ENCODE measurements at regions not wholly inside any gene's neighbourhood (a gene's known extent, or its start where the extent isn't known, plus 50 kb on each side); places are given as distances from the start of the nearest gene placed in this dataset.

DNA sequence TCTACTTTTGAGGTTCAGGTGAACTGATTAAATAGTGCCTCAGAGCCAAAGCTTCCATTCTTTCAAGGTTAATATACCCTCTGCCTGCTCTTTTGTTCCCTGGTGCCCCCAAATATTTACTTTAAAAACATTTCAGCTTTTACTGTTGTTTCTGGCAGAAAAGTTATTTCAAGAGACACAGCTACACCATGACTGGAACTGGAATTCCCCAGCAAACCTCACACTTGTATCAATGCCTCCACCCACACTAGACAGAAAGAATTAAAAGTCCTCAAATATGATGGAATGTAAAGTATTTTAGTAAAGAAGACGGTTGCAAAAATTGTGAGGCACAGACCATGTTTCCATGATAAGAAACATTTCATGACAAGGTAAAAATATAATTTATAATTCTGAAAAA is 720.2 kb upstream of the TYRP1 start:
- no peak for DNase-seq

DNA sequence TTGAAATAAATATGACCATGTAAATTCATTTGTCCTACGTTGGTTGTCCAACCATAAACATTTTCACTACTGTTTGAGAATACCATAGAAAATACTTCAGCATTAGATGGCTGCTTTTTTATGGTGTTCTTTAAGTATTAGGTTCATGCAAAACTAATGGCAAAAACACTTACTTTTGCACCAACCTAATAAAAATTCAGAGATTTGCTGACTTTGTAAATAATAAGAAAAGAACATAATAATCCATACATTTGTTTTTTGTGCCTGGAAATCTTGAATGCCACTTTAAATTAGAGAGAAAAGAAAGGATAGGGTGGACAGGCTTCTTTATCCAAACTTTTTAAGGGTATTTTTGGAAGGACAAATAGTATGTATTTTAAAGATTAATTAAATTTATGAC is 719.7 kb upstream of the TYRP1 start:
- DNase-seq, result no peak

DNA sequence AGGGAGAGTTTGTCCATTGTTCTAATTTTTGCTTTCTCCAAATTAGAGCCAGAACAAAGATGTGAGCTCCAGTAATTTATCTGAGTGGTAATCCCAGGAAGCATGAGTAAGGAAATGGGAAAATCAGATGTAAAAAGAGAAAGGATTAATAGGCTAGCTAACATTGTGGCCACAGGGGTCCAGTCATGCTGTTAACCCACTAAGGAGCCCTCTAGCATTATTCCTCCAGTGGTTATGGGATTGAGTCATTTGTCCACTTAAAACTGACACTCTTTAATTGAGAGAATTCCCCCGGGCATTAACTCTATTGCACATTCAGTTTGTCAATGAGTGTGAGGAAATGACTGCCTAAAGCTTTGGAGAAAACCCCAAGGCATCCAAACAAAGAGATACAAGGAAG is 700.3 kb upstream of the TYRP1 start:
- no peak for DNase-seq

DNA sequence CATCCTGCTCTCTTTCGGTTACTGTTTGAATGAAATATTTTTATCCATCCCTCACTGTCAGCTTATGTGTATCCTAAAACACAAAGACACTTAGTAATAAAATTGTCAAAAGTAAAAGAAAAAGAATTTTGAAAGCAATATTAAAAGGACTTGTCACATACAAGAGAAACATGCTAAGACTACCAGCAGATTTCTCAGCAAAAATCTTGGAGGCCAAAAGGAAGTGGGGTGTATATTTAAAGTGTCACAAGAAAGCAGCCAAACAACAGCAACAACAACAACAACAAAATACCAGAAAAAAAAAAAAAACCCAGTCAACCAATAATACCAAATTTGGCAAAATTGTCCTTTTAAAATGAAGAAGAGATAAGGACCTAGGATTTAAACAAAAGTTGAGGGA is 678.7 kb upstream of the TYRP1 start:
- DNase-seq, result no peak

DNA sequence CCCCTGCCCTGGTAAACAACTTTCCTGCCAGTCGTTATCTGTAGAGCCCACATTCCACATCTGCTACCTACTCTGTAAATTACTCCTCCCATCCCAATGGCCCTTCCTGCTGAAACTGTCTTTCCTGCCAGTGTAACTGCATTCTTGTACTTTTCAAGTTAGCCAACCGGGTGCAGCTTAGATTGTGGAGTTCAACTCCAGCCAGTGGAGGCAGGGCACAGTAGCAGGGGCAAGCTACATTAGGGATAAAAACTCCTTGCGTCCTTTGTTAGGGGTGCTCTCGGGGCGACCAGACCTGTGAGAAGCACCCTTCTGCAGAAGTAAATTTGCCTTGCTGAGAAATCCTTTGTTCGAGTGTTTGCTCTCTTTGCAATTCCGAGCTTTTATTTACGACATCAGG is 639.0 kb upstream of the TYRP1 start:
- DNase-seq, result no peak

DNA sequence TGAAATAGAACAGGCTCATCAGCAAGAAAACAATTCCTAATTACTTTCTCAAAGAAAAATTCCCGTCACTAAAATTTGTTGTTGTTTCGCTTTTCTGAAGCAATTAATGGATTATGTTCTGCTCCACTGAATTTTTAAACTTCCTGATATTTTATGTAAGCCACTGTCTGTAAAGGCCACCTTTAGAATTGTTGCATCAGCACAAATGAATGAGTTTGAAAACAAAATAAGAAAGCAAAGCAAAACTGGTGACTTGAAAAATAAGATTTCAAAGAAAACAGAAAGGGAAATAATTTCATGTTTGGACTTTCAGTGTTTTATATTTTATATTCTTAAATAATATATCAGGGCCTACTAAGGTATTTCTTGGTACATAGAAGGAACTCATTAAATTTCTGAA is 636.3 kb upstream of the TYRP1 start:
- no peak for DNase-seq

DNA sequence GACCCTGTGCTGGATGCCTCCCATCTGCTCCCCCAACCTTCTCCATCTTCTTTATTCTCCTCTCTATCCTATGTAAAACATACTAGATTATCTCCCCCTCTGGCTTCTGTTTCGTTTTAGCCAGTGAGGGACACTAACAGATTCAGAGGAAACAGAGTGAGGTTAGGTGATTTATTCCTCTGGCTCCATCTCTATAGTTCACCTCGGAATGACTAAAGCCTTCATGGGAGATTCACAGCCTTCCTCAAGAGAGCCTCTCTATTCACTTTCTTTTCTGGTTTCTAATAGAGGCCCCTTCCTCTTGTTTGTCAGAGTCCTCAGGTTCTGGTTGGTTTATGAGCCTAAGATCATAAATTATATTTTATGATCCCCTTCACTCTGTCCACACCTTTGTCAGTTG is 633.1 kb upstream of the TYRP1 start:
- DNase-seq, result no peak

DNA sequence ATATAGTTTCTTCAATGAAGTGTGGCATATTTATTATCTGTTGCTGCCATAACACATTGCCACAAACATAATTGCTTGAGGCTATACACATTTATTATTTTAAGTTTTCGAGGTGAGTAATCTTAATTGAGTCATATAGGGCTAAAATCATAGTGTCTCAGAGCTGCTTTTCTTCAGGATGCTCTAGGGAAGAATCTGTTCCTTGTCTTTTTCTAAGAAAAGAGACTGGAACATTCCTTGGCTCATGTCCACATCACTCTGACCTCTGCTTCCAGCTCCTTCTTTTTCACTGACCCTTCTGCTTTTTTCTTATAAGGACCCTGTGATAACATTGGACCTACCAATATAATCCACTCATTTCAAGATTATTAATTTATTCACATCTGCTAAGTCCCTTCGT is 632.4 kb upstream of the TYRP1 start:
- DNase-seq, result no peak

DNA sequence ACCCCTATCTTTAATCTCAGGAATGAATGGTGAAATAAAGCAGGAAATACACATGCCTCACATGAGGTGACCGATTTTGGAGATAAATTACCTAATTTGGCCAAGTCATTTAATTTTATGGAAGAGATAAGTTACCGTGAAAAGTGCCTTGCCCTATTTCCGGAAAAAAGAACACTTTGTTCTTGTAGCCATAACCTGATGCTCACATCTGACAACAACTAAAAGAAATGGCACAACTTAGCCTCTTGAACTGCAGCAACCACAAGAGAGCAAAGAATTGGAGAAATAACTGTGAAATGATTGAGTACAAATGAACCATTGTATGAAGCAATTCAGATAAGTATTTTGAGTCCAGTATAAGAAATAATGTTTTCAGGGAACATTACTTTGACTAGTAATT is 628.1 kb upstream of the TYRP1 start:
- no peak for DNase-seq

DNA sequence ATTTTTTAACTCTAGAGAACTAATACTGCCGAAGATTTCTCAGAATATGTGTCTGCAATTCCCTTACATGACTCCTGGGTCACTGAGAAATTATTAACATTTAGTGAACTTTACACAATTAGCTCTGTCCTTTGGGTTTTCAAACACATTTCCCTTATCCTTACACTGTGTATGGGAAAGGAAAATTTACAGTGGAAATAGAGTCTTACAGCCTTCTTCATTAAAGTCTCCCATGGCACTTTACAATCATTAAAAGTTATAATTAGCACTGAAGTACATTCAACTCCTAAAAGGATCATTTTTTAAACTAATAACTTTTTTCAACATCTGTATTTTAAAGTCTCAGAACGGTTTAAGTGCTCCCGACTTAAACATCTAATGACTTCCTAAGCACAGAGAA is 627.5 kb upstream of the TYRP1 start:
- DNase-seq, result no peak

DNA sequence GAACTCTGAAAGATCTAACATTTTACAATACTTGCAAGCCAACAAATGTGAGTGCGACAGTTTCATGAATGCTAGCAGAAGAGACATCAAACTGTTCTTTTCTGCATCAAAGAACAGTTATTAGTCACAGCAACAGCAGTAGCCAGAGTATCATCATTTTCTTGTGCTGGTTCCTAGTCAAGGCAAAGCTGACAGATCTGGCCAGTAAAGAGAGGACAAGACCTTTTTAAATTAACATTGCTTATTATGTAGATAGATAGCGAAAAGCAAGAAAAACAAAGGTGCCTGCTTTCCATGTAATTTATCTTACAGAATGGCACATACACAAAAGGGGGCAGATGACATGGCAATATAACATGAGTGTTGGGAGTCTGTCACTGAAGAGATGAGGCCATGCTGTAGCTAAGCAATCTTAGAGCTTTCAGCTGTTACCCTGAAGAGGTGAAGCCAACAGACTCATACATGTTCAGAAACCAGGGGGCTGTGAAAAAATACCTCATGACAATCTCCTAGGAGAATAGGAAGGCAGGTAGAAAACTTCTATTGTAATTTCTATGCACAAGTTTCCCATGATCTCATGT is 626.6 kb upstream of the TYRP1 start:
- no peak for DNase-seq

DNA sequence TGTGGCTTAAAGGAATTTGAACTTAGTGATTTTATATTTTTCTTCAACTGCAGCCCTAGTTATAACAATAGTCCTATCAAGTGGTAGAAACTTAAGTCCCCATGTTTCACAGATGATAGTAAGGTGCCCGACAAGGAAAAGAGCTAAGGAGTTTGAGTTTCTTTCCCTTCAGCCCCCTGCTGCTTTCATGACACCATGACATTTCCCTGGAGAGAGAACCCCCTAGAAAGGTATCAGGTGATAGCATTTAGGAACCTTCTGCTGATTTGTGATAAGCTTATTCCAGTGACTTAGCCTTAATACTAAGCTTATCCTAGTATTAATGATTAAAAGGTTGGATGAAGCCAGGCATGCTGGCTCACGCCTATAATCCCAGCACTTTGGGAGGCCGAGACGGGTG is 623.8 kb upstream of the TYRP1 start:
- no peak for DNase-seq

DNA sequence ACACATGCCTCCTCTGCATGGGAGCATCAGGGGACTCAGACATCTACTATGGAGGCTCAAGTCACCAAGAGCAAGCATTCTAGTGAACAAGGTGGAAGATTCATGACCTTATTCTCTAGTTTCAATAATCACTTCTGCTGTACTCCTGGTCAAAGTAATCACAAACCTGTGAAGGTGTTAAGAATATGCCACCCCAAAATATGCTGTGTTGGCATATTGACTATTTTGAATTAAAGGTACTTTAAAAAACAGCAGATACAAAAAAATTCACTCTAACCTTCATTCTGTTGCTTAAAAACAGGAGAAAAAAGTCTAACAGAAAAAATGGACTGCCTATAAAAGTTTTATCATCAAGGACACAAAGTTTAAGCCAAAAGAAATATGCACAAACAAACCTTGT is 607.8 kb upstream of the TYRP1 start:
- no peak for DNase-seq

DNA sequence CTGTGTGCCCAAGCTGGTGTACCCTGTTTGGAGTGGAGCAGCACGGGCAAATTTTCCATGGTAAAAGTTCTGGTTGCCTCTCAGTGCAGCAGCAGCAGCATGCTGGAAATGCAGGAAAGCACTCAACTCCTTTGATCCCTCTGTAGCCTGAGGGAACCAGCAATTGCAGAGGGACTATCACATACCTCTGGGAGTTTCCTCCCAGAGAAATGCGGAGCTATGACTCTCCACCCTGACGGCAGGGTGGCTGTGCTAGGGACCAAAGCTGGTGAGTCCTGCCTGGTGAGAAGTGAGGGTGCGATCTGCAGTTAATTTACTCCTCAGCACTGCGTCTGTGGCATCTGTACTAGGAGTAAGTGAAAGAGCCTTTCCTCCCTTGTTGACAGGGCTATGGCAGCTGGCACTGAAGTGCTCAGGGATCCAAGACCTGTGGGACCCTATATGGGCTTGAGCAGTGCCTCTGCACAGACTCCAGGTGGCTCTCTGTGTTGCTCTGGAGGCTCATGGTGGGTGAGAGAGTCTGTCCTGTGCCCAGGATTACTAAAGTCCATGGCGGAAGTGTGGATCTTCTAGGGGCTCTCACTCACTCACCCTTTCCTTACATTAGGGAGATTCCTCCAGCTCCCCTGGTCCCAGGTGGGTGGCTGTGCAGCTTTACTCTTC is 601.2 kb upstream of the TYRP1 start:
- no peak for DNase-seq

DNA sequence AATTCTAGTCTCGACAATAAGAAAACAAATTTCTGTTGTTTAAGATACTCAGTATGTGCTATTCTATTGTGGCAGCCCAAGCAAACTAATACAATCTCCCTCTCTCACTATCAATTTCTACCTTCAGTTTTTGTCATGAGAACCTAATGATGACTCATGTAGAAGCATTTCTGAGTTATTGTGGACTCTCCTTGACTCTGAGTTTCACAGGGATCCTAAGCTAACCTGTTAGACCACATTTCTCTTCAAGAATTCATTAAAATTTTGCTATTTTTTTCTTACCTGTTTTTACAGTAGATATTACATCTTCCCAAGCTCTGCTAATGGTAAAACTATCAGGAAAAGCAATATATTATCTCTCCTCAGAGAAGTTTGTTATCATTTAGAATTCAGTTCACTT is 599.1 kb upstream of the TYRP1 start:
- DNase-seq, result no peak

DNA sequence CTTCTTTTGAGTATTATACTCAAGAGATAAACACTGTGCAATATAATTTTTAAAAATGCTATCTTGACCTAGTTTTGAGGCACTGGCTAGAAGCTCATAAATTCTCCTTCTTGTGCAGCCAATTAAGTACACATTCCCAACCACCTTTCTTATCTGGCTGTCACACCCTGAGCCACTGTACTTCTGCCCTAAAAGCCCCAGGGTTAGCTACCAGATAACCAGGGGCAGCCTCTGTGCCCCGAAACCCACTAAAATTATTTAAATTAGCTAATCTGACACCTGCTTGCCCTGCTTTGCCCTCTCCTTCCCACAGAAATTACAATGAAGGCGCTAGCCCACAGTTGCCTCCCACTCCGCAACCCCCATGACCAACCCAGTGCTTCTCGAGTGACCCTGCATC is 597.3 kb upstream of the TYRP1 start:
- no peak for DNase-seq

DNA sequence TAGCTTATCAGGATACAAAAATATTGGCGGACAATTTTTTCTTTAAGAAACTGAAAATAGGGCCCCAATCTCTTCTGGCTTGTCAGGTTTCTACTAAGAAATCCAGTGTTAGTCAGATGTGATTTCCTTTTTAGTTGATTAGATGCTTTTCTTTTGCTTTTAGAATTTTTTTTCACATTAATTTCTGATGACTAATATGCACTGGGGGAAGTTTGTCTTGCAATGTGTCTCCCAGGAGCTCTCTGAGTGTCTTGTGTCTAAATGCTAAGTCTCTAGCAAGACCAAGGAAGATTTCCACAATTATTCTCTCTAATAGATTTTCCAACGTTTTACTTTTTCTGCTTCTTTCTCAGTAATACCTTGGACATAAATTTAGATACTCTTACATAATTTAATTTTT is 559.8 kb upstream of the TYRP1 start:
- DNase-seq, result no peak

DNA sequence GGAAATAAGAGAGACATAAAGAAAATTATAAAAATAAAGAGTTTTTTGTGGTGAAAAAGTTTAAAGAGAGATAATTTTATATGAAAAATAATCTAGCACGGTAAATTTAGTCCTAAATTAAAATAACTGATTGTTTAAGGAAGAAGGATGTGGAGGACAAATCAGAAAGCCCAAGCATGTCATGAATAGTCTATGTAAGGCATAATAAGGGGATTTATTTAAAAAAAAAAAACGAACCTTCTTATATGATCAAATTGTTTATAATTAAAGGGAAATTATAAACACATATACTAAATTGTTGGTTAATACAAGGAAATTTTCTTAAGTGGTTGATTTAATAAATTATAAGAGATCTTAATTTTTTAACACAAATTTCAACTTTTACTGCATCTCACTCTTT is 551.8 kb upstream of the TYRP1 start:
- no peak for DNase-seq

DNA sequence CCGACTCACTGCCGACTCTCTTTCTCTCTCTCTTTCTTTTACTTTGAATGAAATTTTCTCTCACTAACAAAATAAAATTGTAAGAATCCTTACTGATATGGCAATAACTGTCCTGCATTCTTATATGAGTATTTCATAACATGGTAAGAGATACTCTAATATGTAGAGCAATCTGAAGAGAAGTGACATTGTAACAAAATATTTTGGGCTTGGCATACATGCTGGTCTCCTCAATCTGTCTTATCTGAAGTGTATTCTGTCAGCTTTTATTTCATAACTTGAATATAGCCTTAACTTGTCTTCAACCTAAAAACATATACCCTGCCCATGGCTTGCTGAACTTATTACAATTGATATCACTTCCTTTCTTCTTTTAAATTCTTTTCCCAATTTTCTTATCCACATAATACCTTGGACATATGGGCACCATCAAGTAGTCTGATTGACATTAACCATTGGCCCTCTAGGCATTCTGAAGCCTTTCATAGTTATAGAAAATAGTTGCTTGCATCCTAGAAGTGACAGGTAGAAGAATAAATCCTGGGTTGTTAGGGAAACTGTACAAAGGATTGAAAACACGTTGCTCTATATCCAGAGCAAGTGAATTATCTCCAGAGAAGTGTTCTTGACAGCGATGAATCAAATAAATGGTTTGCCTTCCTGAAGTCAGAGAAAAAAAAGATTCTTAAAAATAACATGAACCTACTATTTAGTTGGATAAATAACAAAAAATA is 537.6 kb upstream of the TYRP1 start:
- DNase-seq, result no peak

DNA sequence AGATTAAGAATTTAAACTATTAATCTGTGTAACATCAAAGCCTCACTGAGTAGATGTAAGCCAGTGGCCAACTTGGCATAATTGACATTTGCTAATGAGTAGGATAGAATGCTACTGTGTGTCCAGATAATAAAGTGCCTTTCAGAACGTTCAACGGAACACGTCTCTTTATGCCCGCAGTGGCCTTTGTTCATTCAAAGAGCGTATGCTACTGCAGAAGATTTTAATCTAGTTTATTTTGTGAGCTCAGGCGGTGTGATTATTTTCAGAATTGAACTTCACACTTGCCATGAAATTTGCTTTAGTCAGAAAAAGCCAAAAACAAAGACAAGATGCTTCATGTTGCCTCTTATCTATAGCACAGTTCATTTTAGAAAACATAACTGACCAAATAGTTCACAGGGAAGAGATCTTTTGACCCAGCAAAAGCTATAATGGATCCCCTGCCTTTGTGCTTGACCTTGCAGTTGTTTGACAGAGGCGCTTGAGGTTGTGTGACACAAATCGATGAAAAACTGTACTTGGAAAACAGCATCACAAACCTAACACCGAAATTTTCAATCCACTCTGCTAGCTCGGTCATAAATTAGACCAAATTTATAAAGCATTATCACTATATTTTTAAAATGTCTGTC is 530.9 kb upstream of the TYRP1 start:
- no peak for DNase-seq

DNA sequence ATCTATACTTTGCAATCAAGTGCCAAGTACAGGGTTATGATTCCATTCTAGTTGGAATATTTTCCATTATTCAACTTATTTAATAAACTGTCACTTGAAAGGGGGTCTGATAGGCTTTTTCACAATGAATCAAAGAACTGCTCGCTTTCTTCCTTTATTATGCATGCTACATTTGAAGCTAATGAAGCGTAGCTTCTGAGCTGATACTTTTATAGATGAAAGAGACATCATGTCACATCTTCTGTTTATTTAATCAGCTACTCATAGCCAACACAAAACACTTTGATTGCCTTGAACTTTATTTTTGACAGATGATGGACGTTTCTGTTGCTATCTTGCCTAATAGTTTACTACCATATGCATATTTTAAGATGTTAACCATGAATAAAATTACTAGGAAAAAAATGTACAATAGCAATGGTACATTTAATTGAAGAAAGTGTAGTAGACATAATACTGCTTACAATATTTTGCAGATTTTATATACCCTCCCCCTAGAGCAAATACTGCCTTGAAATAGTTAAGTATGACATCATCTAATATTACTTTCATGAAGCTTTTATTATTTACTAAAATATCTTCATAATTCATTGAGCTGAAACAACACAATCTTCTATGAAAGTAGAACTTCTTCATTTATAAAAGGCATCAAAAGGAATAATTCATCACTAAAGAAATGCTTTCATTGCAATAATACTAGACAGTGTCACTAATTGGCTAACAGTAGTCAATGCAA is 529.3 kb upstream of the TYRP1 start:
- DNase-seq, result no peak

DNA sequence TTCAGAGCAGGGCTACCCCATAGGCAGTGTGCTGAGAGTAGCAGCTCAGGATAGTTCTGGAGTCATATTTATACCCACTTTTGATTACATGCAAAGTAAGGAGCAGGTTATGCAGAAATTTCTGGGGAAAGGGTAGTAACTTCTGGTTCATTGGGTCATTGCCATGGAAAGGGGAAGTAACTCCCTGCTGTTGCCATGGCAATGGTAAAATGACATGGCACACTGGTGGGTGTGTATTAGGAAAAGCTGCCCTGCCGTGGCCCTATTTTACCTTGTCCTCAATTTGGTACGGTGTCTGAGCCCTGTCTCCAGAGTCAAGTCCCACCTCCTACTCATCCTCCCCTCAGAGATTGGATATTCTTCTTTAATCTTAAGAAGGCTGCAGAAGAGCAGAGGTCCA is 526.7 kb upstream of the TYRP1 start:
- DNase-seq, result no peak

DNA sequence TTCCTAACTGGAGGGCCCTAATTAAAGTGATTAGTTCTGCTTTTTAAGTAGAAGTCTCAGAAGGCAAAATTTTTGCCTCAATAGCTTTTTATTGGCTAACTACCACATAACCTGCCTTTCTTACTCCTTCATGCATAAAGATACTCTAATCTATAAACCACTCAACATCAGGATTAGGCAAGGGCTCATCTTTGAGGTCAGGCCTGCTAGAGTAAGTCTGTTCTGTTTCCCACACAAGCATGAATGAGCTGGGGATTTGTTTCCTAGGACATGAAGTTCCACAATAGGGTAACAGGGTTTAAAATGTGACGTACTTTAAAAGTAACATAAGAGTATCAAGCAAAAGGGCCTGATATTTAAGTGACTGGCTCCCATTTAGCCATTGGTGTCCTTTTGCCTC is 522.7 kb upstream of the TYRP1 start:
- no peak for DNase-seq

DNA sequence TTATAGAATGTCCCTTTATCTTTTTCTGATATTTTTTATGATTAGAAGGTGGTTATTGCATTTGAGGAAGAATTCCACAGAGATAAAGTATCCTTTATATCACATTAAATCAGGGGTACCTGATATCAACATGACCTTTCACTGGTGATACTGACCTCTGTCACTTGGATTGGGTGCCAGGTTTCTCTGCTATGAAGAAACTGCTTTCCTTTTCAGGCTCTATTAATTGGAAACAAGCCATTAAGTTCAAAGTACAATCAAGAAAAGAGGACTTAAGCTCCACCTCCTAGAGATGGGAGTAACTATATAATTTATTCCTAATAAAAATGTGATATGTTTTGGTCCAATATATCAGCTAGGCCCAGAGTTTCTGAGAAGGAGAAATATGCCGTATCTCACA is 514.6 kb upstream of the TYRP1 start:
- DNase-seq, result no peak
